ENCODE measurements at regions not wholly inside any gene's neighbourhood (a gene's known extent, or its start where the extent isn't known, plus 50 kb on each side); places are given as distances from the start of the nearest gene placed in this dataset.

DNA sequence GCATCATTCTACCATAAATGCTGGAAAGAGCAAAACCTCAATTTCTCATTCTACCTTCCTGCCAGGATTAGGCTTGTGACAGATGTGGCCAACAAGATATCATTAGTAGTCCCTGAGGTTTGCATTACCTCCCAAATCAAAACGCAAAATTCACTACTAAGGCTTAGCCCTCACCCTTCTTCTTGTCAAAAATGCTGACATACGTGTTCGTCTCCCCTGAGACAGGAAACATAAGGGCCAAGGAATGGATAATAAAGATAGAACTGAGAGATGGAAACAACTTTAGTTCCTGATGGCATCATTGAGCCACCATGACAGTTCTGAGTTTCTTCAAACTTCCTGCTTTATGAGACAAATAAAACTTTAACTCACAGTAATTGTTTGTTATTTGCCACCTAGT lies 642.1 kb downstream of the NOVA1 start:
- Histone ChIP-seq H3K4me1 (no peaks in the 10 kb centered on the region), H3K27ac (no peak overlapping the region), H3K4me3 (no peak overlapping the region), H3K4me2 (no peak overlapping the region), H3K9me3 (no peaks in the 10 kb centered on the region)
- ATAC-seq = no peak
- ChIA-PET POLR2A (no interaction called here), CTCF (no interaction called here)
- no peak for DNase-seq (ENCODE audit: low read depth in 1 of 2, low spot score in 1 of 2)
- 28% methylated on average over 3 of the region's 3 CpGs for WGBS (ENCODE audit: missing lambda C conversion rate)
- FAIRE-seq = no peak
- TF ChIP-seq NFE2L2 (conservative IDR thresholded peaks at IDR 0.05; ENCODE audit: low read length) (no peak), KDM5A (IDR thresholded peaks at IDR 0.05) (no peak), SREBF2 (IDR thresholded peaks at IDR 0.05) (no peak), RNF2 (IDR thresholded peaks at IDR 0.05; ENCODE audit: borderline replicate concordance, low read depth) (no peak)
- TF ChIP-seq, protein P1, sequence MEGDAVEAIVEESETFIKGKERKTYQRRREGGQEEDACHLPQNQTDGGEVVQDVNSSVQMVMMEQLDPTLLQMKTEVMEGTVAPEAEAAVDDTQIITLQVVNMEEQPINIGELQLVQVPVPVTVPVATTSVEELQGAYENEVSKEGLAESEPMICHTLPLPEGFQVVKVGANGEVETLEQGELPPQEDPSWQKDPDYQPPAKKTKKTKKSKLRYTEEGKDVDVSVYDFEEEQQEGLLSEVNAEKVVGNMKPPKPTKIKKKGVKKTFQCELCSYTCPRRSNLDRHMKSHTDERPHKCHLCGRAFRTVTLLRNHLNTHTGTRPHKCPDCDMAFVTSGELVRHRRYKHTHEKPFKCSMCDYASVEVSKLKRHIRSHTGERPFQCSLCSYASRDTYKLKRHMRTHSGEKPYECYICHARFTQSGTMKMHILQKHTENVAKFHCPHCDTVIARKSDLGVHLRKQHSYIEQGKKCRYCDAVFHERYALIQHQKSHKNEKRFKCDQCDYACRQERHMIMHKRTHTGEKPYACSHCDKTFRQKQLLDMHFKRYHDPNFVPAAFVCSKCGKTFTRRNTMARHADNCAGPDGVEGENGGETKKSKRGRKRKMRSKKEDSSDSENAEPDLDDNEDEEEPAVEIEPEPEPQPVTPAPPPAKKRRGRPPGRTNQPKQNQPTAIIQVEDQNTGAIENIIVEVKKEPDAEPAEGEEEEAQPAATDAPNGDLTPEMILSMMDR (IDR thresholded peaks at IDR 0.05) = no peak
- TF ChIP-seq, protein P2, sequence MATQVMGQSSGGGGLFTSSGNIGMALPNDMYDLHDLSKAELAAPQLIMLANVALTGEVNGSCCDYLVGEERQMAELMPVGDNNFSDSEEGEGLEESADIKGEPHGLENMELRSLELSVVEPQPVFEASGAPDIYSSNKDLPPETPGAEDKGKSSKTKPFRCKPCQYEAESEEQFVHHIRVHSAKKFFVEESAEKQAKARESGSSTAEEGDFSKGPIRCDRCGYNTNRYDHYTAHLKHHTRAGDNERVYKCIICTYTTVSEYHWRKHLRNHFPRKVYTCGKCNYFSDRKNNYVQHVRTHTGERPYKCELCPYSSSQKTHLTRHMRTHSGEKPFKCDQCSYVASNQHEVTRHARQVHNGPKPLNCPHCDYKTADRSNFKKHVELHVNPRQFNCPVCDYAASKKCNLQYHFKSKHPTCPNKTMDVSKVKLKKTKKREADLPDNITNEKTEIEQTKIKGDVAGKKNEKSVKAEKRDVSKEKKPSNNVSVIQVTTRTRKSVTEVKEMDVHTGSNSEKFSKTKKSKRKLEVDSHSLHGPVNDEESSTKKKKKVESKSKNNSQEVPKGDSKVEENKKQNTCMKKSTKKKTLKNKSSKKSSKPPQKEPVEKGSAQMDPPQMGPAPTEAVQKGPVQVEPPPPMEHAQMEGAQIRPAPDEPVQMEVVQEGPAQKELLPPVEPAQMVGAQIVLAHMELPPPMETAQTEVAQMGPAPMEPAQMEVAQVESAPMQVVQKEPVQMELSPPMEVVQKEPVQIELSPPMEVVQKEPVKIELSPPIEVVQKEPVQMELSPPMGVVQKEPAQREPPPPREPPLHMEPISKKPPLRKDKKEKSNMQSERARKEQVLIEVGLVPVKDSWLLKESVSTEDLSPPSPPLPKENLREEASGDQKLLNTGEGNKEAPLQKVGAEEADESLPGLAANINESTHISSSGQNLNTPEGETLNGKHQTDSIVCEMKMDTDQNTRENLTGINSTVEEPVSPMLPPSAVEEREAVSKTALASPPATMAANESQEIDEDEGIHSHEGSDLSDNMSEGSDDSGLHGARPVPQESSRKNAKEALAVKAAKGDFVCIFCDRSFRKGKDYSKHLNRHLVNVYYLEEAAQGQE (IDR thresholded peaks at IDR 0.05) = no peak
- TF ChIP-seq, protein P3, sequence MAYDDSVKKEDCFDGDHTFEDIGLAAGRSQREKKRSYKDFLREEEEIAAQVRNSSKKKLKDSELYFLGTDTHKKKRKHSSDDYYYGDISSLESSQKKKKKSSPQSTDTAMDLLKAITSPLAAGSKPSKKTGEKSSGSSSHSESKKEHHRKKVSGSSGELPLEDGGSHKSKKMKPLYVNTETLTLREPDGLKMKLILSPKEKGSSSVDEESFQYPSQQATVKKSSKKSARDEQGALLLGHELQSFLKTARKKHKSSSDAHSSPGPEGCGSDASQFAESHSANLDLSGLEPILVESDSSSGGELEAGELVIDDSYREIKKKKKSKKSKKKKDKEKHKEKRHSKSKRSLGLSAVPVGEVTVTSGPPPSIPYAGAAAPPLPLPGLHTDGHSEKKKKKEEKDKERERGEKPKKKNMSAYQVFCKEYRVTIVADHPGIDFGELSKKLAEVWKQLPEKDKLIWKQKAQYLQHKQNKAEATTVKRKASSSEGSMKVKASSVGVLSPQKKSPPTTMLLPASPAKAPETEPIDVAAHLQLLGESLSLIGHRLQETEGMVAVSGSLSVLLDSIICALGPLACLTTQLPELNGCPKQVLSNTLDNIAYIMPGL (CRISPR knock-in tag; IDR thresholded peaks at IDR 0.05; ENCODE audit: borderline replicate concordance) = no peak

DNA sequence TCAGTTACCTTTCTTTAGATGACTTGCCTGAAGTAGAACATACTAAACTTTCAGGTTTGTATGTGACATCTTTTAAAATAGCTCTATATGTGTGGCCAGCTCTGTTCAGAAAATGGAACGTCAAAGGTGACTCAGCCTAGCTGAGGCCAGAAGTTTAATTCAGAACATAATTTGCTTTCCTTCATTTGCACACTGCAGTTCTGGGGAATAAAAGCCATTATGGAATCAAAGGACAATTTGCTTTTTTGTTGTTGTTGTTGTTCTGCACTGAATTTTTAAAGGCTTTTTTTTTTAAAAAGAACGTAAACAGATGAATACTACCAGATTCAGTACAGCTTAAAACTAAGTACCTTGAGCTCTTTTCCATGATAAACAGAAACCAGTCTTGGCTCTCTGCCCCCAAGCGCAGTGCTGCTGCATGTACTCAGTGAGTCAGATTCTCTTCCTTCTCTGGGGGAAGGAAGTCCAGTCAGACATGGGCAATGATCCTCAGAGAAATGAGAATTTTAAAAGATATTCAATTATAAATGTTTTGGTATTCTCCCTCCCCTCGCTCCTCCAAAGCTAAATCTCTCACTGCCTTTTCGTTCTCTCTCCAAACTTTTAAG lies 644.2 kb downstream of the NOVA1 start:
- WGBS (ENCODE audit: missing lambda C conversion rate) = 9% methylated on average over 5 of the region's 5 CpGs

DNA sequence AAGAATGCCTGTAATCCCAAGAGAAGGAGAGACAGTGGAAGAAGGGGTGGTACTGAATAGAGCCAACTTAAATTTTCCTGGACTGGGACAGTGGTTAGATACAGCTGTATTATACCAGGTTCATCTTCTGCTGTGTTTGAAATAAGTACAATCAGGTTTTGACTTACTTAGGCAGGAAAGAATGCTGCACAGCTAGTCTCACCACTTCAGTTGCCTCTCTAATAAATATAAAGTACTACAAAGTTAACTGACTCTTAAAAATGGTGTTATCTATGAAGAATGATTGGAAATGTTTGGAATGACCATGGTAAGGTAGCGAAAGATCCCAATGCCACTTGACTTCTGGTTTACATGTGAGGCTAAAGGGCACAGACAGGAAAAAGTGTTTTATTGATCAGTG lies 652.1 kb downstream of the NOVA1 start:
- H3K27ac ChIP-seq = no peak overlapping the region
- ATAC-seq = no peak
- CTCF ChIA-PET = no interaction called here
- DNase-seq (ENCODE audit: low read depth in 1 of 2, low spot score in 1 of 2) = no peak
- H3K4me1 ChIP-seq = no peaks in the 10 kb centered on the region
- 0% methylated on average over 1 of the region's 1 CpG for WGBS (ENCODE audit: missing lambda C conversion rate)
- TF ChIP-seq RNF2 (IDR thresholded peaks at IDR 0.05; ENCODE audit: borderline replicate concordance, low read depth) = no peak
- TF ChIP-seq EHF (CRISPR knock-in tag; IDR thresholded peaks at IDR 0.05) = no peak
- TF ChIP-seq POLR2AphosphoS2 (conservative IDR thresholded peaks at IDR 0.05; ENCODE audit: low read length) = no peak
- no peak for TF ChIP-seq MYC (IDR thresholded peaks at IDR 0.05; ENCODE audit: borderline replicate concordance, low read length)
- TF ChIP-seq RCOR1 (IDR thresholded peaks at IDR 0.05; ENCODE audit: low read depth, low read length) = no peak
- TF ChIP-seq, protein P3 (CRISPR knock-in tag; IDR thresholded peaks at IDR 0.05; ENCODE audit: borderline replicate concordance) = no peak
- TF ChIP-seq POLR2A (IDR thresholded peaks at IDR 0.05; ENCODE audit: low read length) = no peak
- no peak for TF ChIP-seq TFCP2L1 (CRISPR knock-in tag; IDR thresholded peaks at IDR 0.05)
- TF ChIP-seq NPAS2 (CRISPR knock-in tag; IDR thresholded peaks at IDR 0.05; ENCODE audit: borderline replicate concordance) = no peak
- TF ChIP-seq HOXA7 (CRISPR knock-in tag; IDR thresholded peaks at IDR 0.05) = no peak
- H3K9me3 ChIP-seq = no peaks in the 10 kb centered on the region; the same call in 2 of the 3 replicates
- POLR2A ChIA-PET = no interaction called here
- no peak overlapping the region for H3K4me3 ChIP-seq
- no peak for FAIRE-seq
- no peak overlapping the region for H3K4me2 ChIP-seq

More for the DNA sequence above, 644.2 kb downstream of the NOVA1 start:
- POLR2A ChIA-PET = no interaction called here
- TF ChIP-seq RFX5 (IDR thresholded peaks at IDR 0.05) = no peak
- TF ChIP-seq PHF8 (IDR thresholded peaks at IDR 0.05; ENCODE audit: borderline replicate concordance, low read depth) = no peak
- no peak for TF ChIP-seq NFE2L2 (conservative IDR thresholded peaks at IDR 0.05; ENCODE audit: low read length)
- no peak for TF ChIP-seq ZSCAN20 (CRISPR knock-in tag; IDR thresholded peaks at IDR 0.05)
- TF ChIP-seq CBX8 (IDR thresholded peaks at IDR 0.05) = no peak
- Histone ChIP-seq H3K9me3 (no peaks in the 10 kb centered on the region), H3K4me3 (no peak overlapping the region), H3K27ac (no peak overlapping the region), H3K4me1 (no peaks in the 10 kb centered on the region), H3K4me2 (no peak overlapping the region)
- CTCF ChIA-PET = no interaction called here
- ATAC-seq = no peak
- no peak for FAIRE-seq
- DNase-seq (ENCODE audit: low read depth in 1 of 2, low spot score in 1 of 2) = no peak

Data from A549 (cell line).